Kidney (tissue), 13 donors: ENCODE measurements at regions not wholly inside any gene's neighbourhood (a gene's known extent, or its start where the extent isn't known, plus 50 kb on each side); places are given as distances from the start of the nearest gene placed in this dataset.

Experiments
- DNase-seq, 5 donors: peaks; one replicate each; pipeline ENCODE4 v3.0.0-alpha.2; 2013 to 2020
- FAIRE-seq: peaks from 2 replicates; lab custom pipeline; 2012; peaks lifted over from hg19 to GRCh38; lab: Jason Lieb, UNC
- H3K27ac ChIP-seq, 2 donors: one replicate each; pipeline ENCODE4 v1.7.0; 2013; ENCODE audit warnings: low read depth in 2 of 2, low read length in 2 of 2, inconsistent platforms in 1 of 2
- H3K27me3 ChIP-seq: one replicate; pipeline ENCODE4 v1.7.1; 2013; ENCODE audit warnings: low read length, inconsistent platforms; ENCODE audit not compliant: control insufficient read depth, insufficient read depth
- H3K36me3 ChIP-seq, 3 donors: one replicate each; pipeline versions ENCODE4 v1.7.0 to v1.7.1; 2013; ENCODE audit warnings: low read length in 3 of 3, control low read depth in 1 of 3, inconsistent platforms in 1 of 3; ENCODE audit not compliant: insufficient read depth in 3 of 3, control insufficient read depth in 2 of 3
- H3K4me1 ChIP-seq, 3 donors: one replicate each; pipeline versions ENCODE4 v1.7.0 to v1.7.1; 2013; ENCODE audit warnings: low read length in 3 of 3, inconsistent platforms in 1 of 3, low read depth in 1 of 3; ENCODE audit not compliant: control insufficient read depth in 2 of 3, insufficient read depth in 2 of 3
- H3K4me3 ChIP-seq, 3 donors: one replicate each; pipeline versions ENCODE4 v1.7.0 to v1.8.1; 2013; ENCODE audit warnings: low read length in 3 of 3, control low read depth in 1 of 3, inconsistent platforms in 1 of 3
- H3K9ac ChIP-seq, 3 donors: one replicate each; pipeline versions ENCODE4 v1.7.0 to v1.7.1; 2013; ENCODE audit warnings: low read length in 3 of 3, control low read depth in 1 of 3, inconsistent platforms in 1 of 3
- H3K9me3 ChIP-seq, 3 donors: one replicate each; pipeline versions ENCODE4 v1.7.0 to v1.7.1; 2013; ENCODE audit warnings: low read length in 3 of 3, control low read depth in 1 of 3, inconsistent platforms in 1 of 3; ENCODE audit not compliant: control insufficient read depth in 2 of 3, insufficient read depth in 1 of 3
- intact Hi-C: fragments of 100-400 bp; cut with DNase I; formaldehyde crosslinking; loops from one replicate; pipeline ENCODE4 v1.11.1; 2022
- TF ChIP-seq, protein P1 (sequence below): IDR thresholded peaks from 3 replicates; pipeline ENCODE4 v1.5.1; 2012; ENCODE audit warnings: mild to moderate bottlenecking, moderate library complexity, borderline replicate concordance; ENCODE audit not compliant: insufficient read depth; ENCODE audit errors: extremely low read depth
- donor health status: control.
- donor health status: control.
- donor health status: control.
- donor health status: control.
- donor health status: control.
- donor health status: DM: yes; HTN: yes; CAD: no.
- donor health status: Normal renal cell carcinoma (clear cell type).

- Histone ChIP-seq H3K9me3 (no peaks in the 10 kb centered on the region), H3K27me3 (no peaks in the 10 kb centered on the region), H3K9ac (no peak overlapping the region), H3K4me3 (no peak overlapping the region), H3K4me1 (no peaks in the 10 kb centered on the region), H3K27ac (no peak overlapping the region), H3K36me3 (no peaks in the 10 kb centered on the region)
- DNase-seq (no peak), FAIRE-seq (no peak)
- TF ChIP-seq, protein P1, sequence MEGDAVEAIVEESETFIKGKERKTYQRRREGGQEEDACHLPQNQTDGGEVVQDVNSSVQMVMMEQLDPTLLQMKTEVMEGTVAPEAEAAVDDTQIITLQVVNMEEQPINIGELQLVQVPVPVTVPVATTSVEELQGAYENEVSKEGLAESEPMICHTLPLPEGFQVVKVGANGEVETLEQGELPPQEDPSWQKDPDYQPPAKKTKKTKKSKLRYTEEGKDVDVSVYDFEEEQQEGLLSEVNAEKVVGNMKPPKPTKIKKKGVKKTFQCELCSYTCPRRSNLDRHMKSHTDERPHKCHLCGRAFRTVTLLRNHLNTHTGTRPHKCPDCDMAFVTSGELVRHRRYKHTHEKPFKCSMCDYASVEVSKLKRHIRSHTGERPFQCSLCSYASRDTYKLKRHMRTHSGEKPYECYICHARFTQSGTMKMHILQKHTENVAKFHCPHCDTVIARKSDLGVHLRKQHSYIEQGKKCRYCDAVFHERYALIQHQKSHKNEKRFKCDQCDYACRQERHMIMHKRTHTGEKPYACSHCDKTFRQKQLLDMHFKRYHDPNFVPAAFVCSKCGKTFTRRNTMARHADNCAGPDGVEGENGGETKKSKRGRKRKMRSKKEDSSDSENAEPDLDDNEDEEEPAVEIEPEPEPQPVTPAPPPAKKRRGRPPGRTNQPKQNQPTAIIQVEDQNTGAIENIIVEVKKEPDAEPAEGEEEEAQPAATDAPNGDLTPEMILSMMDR: no peak
- intact Hi-C loops: loop anchor here (10.0 kb wide), 1 partner anchor 64 kb away; no protein-coding TSS in a partner anchor
Measured at GRCh38 chr18:52130624-52131301, 209.2 kb upstream of the DCC start.

DNA sequence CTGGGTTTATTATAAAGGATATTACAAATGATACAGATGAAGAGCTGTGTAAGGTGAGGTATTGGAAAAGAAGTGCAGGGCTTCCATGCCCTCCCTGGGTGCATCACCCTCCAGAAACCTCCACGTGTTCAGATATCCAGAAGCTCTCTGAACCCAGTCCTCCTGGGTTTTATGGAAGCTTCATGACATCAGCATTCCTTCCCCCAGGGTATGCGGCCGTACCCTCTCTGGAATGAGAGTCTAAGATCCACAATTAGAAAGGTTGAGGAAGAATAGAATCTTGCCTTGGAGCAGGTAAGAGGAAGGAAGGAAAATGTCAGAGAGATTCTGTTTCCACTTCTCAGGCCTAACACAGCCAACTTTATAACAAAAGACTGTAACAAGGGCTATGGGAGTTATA is 208.2 kb upstream of the DCC start:
- no peak overlapping the region for H3K4me3 ChIP-seq
- H3K4me1 ChIP-seq: no peaks in the 10 kb centered on the region
- H3K27ac ChIP-seq: no peak overlapping the region
- FAIRE-seq (no peak), DNase-seq (no peak)
- intact Hi-C loops: loop anchor here (10.0 kb wide), 1 partner anchor 63 kb away; no protein-coding TSS in a partner anchor
- H3K9me3 ChIP-seq: no peaks in the 10 kb centered on the region
- no peak overlapping the region for H3K9ac ChIP-seq
- TF ChIP-seq, protein P1: no peak
- H3K36me3 ChIP-seq: no peaks in the 10 kb centered on the region
- no peaks in the 10 kb centered on the region for H3K27me3 ChIP-seq

- no peaks in the 10 kb centered on the region for H3K27me3 ChIP-seq
- FAIRE-seq: no peak
- H3K4me3 ChIP-seq: no peak overlapping the region
- H3K9ac ChIP-seq: no peak overlapping the region
- no peak for DNase-seq
- intact Hi-C loops: loop anchor here (10.0 kb wide), 1 partner anchor 58 kb away; no protein-coding TSS in a partner anchor
- no peaks in the 10 kb centered on the region for H3K36me3 ChIP-seq
- TF ChIP-seq, protein P1: no peak
- no peak overlapping the region for H3K27ac ChIP-seq
- H3K9me3 ChIP-seq: peaks cover 0 to 4% (median 0%) of the 10 kb centered on the region in 3 donors
- H3K4me1 ChIP-seq: no peaks in the 10 kb centered on the region
Measured at GRCh38 chr18:52136532-52136931, 203.5 kb upstream of the DCC start.
